HG03565 (cell line): ENCODE measurements at regions not wholly inside any gene's neighbourhood (a gene's known extent, or its start where the extent isn't known, plus 50 kb on each side); places are given as distances from the start of the nearest gene placed in this dataset.

Source experiments
- ATAC-seq: cut with Tn5 transposase; IDR thresholded peaks from one replicate; pipeline ENCODE4 v1.9.1; 2021; ENCODE audit warnings: mild to moderate bottlenecking, moderate library complexity; ENCODE audit not compliant: unreplicated experiment

DNA sequence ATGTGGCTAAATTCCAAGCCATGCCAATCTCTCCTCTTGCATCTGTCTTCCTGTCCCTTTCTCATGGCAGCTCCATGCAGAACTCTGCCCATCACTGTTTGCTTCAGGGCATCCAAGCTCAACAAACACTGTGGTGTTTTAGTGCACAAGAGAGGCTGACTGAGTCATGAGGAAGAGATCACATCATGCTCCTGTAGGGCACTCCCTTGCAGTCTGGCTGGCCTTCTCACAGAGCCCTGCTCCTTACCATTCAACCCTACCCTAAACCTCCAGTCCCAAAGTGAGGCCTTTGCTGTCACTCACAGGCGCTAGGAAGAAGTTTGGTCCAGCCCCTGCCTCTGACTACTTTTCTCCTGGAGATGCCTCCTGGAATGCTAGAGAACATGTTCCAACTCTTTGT lies 194.0 kb downstream of the LRATD1 start:
- ATAC-seq: no peak

- ATAC-seq: no peak
Observed at GRCh38 chr2:14827226-14828023, 194.9 kb downstream of the LRATD1 start.

GRCh38 chr2:14828223-14828622 lies 195.7 kb downstream of the LRATD1 start:
- ATAC-seq: no peak

DNA sequence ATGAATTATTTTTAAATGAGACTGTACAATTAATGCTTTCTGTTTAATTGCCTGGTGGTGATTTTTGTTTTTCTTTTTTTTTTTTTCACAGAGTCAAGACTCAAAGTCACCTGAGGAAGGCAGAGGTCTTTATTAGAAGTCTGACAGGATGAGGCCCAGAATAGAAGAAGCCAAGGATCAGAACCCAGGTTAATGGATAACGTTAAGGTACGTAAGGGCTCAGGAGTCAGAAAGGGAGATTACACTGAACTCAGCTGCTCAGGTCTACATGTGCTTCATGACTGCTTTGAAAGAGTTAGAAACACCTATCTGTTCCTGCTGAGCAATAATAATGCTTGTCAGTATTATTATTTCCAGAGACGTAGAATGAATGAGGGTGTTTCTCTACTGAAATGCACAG lies 196.5 kb downstream of the LRATD1 start:
- no peak for ATAC-seq

GRCh38 chr2:14831458-14831857 lies 198.9 kb downstream of the LRATD1 start:
- ATAC-seq: no peak

GRCh38 chr2:14843507-14844204 lies 211.1 kb downstream of the LRATD1 start:
- no peak for ATAC-seq

DNA sequence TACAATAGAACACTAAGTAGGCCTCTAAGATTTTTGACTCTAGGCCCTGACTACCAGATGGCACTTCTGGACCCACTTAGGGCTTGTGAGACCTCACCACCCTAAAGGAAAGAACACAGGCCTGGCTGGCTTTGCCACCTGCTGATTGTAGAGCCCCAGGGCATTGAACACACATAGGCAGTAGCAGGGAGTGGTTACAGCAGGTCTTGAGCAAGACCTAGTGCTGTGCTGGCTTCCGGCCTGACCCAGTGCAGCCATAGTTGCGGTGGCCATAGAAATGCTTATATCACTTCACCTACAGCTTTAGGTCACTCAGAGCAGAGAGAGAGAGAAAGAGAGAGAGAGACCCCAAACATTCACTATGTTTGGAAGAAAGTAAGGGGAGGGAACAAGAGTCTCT lies 223.2 kb downstream of the LRATD1 start:
- no peak for ATAC-seq

GRCh38 chr2:14861181-14861580 lies 228.7 kb downstream of the LRATD1 start:
- no peak for ATAC-seq

GRCh38 chr2:14866736-14867352 lies 234.3 kb downstream of the LRATD1 start:
- no peak for ATAC-seq

DNA sequence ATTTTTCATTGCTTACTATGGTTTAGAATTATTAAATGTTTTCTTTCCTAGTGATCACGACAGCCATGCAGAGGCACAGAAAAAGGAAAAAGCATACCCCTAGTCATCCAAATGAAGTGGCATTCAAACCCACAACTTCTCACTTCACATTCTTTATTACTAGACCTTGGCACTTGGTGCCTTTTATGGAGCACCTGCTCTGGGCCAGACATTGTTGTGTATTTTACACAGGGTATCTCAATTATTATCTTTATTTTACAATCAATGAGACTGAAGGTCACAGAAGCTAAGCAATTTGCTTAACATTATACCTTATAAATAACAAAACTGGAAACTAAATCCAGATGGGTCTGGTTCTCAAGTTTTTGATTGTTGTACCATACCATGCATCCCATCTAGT lies 235.3 kb downstream of the LRATD1 start:
- ATAC-seq: no peak

DNA sequence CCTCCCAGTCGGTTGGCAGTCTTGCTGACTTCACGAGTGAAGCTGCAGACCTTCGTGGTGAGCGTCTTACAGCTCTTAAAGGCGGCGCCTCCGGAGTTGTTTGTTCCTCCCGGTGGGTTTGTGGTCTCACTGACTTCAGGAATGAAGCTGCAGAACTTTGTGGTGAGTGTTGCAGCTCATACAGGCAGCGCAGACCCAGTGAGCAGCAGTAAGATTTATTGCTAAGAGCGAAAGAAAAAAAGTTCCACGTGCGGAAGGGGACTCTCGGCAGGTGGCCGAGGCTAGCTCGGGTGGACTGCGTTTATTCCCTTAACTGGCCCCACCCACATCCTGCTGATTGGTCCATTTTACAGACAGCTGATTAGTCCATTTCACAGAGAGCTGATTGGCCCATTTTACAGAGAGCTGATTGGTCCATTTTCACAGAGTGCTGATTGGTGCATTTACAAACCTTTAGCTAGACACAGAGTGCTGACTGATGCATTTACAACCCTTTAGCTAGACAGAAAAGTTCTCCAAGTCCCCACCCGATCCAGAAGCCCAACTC lies 240.3 kb downstream of the LRATD1 start:
- no peak for ATAC-seq

DNA sequence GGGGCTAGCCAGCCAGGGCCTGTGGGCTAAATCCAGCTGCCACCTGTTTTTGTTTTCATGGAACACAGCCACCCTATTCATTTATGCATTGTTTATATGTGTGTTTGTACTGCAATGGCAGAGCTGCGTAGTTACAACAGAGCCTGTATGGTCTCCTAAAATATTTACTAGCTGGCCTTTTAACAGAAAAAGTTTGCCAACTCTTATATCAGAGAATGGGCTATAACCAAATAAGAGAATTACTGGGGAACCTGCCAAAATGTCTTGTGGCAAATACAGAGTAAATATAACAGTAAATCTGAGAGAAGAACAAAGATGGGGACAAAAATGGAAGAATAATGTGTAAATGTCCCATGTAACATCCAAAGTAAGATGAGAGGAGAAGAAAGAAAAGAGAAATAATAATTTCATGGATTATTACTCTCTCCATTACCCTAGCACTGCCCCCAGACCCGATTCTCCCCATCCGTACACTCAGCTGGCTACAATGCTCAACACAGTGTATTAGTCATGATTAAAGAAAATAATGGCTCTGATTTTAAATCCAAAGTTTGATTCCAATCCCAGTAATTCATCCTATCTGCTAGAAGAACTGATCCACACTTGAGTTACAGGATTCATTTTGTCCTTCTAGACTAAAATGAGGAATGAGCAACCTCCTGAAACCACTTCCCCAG lies 249.3 kb downstream of the LRATD1 start:
- ATAC-seq: no peak

GRCh38 chr2:14884651-14885050 lies 252.1 kb downstream of the LRATD1 start:
- no peak for ATAC-seq

- no peak for ATAC-seq
Observed at GRCh38 chr2:14891546-14891945, 259.0 kb downstream of the LRATD1 start.

DNA sequence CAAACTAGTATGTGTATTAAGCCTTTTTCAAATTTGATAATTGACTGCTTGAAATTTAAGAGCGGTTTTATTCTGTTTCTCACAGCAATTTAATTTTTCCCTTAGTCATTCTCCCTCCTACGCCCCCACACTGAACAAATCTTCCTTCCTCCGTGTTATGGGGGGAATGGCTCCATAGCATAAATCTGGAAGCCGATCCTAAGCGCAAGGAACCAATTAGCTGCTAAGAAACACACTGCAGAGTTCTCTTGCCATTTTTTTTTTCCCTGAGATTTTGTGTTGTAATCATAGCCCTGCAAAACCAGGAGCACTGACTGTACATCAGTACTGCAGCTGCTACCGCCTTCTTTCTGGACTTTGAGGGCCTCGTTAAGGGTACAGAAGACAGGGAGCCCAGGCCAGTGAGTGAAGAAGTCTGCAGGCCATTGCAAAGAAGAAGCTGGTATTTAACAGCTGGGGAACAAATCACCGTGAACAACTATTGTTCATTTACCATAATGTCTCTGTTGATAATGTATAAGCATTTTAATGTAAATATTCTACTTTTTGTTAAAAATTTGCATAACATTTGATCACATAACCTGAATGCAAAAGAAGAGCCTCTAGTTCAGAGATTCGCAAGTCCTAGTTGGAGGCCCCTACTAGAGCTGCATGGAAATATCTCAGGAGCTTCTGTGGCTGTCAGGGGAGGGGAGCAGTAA lies 264.0 kb downstream of the LRATD1 start:
- ATAC-seq: no peak

DNA sequence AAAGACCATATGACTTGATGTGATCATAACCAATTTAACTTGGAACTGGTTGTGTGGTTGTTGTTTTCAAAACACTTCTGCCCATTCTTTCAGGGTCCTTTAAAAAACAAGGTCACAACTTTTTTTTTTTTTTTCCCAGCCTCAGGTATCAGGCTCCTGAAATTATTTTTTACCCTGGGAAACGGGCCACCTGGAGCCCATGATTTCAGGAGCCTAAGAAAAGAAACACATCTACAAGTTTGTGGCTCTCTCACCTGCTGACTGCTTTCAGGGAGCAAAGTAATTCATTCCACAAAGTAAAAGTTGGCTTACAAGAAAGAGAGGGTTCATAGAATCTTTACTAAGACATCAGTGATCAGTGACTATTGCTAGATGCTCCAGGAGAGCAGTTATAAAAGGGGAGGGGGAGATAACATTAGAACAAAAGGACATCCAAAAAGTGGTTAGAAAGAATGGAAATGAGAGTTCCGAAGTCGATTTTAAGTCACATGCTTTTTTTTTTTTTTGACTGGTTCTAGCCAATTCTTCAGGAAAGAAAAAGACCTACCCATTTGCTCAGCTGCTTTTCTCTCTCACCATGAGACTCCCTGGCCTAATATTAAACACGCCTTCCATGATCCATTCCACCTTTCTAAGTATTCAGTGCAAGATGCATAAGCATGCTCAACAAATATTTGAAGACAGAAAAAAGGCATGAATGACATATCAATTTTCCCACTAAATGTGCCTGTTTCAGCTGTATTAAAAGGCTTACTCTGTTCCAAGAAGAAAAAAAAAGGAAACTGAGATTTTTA lies 267.3 kb downstream of the LRATD1 start:
- ATAC-seq: no peak

- ATAC-seq: no peak
Observed at GRCh38 chr2:14901737-14902136, 269.2 kb downstream of the LRATD1 start.

GRCh38 chr2:14902953-14903352 lies 270.4 kb downstream of the LRATD1 start:
- ATAC-seq: no peak

GRCh38 chr2:14903709-14904374 lies 271.3 kb downstream of the LRATD1 start:
- ATAC-seq: peak; percentile 100
